HG02943 (cell line): ENCODE measurements at regions not wholly inside any gene's neighbourhood (a gene's known extent, or its start where the extent isn't known, plus 50 kb on each side); places are given as distances from the start of the nearest gene placed in this dataset.

Experiments
- ATAC-seq: cut with Tn5 transposase; IDR thresholded peaks from one replicate; pipeline ENCODE4 v1.9.1; 2021; ENCODE audit warnings: mild to moderate bottlenecking, low read depth, moderate library complexity; ENCODE audit not compliant: unreplicated experiment

DNA sequence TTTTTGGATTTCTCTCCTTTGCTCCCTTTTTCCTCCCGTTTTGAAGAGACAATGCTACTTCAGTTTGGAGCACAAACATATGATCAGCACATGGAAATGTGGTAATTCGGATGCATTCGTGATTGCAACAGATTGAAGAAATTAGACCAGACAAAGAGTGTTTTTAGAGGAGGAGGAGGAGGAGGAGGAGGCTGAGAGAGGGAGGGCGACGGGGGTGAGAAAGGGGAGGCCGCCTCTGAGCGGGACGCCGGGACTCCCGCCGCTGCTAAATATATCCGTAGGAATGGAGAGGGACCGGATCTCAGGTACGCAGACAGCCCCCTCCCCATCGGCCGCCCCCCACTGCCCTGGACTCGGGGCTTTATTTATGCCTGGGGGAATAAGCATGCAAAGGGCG, 179.3 kb downstream of the SEC14L1 start:
- no peak for ATAC-seq

- ATAC-seq, result no peak
Measured at GRCh38 chr17:77320485-77321256, 179.9 kb downstream of the SEC14L1 start.

GRCh38 chr17:77321649-77322513, 181.1 kb downstream of the SEC14L1 start:
- no peak for ATAC-seq

GRCh38 chr17:77322514-77323412, 182.0 kb downstream of the SEC14L1 start:
- ATAC-seq, result no peak

DNA sequence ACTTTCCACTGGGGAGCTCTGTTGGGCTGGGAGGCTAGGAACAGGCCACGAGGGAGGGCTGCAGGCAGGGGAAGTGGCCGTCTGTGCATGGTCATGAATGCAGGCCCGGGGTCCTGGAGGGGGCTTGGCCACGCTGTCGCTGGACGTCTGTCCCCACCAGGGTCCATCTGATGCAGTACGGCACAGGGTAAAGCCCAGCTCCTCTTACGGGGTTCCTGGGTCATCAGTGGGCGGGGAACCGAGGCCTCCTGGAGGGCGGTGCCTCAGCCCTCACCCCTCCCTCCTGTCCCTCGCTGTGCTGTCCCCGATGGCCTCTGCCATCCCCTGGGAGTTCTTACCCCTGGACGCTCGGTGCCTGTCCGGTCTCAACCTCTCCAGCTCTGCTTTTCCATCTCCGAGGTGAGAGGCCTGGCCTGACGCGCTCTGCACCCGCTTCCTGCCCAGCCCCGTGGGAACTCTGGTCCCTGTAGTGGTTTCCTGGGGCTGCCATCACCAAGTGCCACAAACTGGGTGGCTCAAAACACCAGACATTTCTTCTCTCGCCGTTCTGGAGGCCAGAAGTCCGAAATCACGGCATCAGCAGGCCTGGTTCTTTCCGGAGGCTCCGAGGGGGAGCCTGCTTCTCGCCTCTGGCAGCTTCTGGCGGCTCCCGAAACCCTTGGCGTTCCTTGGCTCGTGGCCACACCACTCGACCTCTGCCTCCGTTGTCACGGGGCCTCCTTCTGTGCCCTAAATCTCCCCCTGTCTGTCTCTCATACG, 182.8 kb downstream of the SEC14L1 start:
- ATAC-seq, result no peak

DNA sequence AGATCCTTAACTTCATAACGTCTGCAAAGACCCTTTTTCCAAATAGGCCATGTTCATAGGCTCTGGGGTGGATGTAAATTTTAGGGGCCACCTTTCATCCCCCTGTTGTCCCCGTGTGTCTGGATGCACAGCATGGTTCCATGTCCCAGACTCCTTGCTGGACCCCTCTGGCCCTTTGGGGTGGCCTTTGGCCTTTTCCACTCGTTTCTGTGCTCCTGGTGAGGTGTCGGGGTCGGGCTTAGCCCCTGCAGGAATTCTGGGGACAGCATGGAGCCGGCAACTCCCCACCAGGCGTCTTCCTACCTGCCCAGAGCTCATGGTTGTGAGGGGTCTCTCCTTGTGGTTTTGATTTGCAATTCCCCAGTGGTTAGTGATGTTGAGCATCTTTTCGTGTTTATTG, 183.5 kb downstream of the SEC14L1 start:
- ATAC-seq, result no peak

GRCh38 chr17:77325577-77326075, 184.9 kb downstream of the SEC14L1 start:
- peak; percentile 8 for ATAC-seq

DNA sequence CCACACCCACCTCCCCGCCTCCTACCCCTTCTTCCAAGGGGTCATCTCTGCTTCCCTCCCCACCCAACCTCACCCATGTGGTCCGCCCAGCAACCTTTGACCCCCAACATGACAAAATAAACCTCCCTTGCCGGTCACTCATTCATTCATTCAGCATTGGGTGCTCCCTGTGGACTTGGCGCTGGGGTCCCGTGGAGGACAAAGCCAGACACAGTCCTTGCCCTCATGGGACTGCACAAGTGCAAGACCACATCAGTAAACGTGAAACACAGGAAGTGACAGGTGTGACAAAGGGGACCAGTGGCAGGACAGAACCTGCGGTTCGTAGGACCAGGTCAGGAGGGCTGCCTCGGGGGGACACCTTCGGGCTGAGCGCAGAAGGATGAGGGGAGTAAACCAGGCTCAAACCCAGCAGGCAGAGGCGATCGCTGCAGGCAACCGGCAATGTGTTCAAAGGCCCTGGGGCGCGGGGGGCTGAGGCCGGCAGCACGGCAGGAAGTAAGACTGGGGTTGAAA, 185.4 kb downstream of the SEC14L1 start:
- ATAC-seq, result no peak

GRCh38 chr17:77326636-77327035, 185.9 kb downstream of the SEC14L1 start:
- no peak for ATAC-seq

- ATAC-seq, result no peak
Measured at GRCh38 chr17:77327181-77327565, 186.4 kb downstream of the SEC14L1 start.

DNA sequence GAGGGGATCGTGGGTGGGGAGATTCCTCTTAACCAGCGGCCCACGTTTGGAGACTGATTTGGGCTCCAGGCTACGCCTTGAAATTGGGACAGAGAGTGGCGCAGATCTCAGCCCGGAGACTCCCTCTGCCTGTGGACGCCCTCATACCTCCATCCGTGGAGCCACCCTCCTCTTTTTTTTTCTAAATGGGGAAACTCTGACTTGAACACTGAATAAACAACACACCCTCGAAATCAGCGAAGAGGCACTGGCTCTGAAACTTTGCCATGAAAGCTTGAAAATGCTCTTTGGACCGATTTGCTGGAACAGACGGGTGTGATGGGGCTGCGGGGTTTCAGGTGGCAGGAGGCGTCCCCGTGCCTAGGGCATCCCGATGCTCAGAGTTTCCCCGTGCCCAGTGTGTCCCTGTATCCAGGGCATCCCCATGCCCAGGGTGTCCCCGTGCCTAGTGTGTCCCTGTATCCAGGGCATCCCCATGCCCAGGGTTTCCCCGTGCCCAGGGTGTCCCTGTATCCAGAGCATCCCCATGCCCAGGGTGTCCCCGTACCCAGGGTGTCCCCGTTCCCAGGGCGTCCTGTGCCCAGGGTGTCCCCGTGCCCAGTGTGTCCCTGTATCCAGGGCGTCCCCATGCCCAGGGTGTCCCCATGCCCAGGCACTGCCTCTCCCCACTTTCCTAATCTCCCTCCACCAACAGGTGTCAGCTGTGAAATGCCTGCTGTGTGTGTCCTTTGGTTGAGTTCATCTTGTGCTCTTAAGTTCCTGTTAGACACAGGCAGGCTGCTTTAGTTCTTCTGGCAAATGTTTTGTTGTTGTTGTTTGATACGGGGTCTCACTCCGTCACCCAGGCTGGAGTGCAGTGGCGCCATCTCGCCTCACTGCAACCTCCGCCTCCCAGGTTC, 187.0 kb downstream of the SEC14L1 start:
- ATAC-seq, result no peak

GRCh38 chr17:77328823-77329740, 188.3 kb downstream of the SEC14L1 start:
- no peak for ATAC-seq

GRCh38 chr17:77329741-77330531, 189.2 kb downstream of the SEC14L1 start:
- no peak for ATAC-seq

DNA sequence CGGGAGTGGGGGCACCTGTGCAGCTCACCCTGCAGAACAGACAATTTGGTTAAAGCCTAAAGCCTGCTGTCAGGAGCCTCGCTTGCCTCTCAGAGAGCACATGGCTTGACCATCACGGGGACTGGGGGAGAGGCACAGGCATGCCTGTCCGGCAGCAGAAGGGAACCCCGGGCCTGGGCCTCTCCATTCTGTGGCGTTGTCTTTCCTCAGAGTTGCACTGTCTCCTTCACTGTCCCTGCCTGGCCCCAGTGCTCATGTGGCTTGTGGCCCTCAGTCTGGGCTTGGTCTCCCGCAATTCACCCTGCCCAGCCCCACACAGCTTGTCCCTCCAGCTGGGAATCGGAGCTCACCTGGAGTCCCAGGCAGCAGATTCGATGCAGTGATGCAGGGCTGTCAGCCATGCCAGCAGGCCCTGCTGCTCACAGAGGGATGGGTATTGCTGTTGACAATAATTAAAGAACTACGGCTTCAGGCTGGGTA, 189.9 kb downstream of the SEC14L1 start:
- ATAC-seq, result no peak

DNA sequence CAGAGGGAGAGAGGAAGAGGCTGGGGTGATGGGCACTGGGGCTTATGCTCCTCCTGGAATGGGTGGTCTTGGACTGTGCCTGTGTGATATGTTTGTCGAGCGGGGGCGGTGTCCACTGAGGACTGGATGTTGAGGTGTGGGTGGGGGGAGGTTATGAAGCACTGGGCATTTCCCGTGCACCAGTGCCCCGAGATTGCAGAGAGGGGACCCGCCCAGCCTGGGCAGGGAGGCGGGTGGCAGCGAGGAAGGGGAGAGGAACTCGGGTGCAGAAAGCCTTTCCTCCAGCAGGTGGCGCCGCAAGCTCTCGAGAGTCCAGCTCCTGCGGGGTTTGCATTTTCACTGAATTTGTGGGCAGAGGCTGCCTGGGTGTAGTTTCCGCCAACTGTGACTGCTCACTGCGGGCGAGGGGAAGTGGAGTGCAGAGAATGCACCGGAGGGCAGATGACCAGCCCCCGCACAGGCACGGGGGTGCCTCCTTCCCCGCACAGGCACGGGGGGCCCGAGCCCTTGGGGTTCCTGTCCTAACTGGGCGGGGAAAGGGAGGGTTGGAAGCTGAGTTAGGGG, 190.6 kb downstream of the SEC14L1 start:
- ATAC-seq, result peak; percentile 64
